NCI-H2107 treated with DMSO at 0.1 percent for 48 hours (cell line): ENCODE measurements at regions not wholly inside any gene's neighbourhood (a gene's known extent, or its start where the extent isn't known, plus 50 kb on each side); places are given as distances from the start of the nearest gene placed in this dataset.

Experiments used
- DNase-seq: peaks from one replicate; lab custom pipeline; 2025; ENCODE audit not compliant: unreplicated experiment; lab: John Stamatoyannopoulos, UW

GRCh38 chr4:31094474-31094873 lies 374.3 kb downstream of the PCDH7 start:
- no peak for DNase-seq

- no peak for DNase-seq
Measured at GRCh38 chr4:31097999-31098398, 377.8 kb downstream of the PCDH7 start.

- no peak for DNase-seq
Measured at GRCh38 chr4:31100536-31100935, 380.4 kb downstream of the PCDH7 start.

GRCh38 chr4:31104043-31104442 lies 383.9 kb downstream of the PCDH7 start:
- DNase-seq, result no peak

- no peak for DNase-seq
Measured at GRCh38 chr4:31104577-31104976, 384.4 kb downstream of the PCDH7 start.

GRCh38 chr4:31106419-31106818 lies 386.2 kb downstream of the PCDH7 start:
- no peak for DNase-seq

- no peak for DNase-seq
Measured at GRCh38 chr4:31107362-31107761, 387.2 kb downstream of the PCDH7 start.

GRCh38 chr4:31108762-31109161 lies 388.6 kb downstream of the PCDH7 start:
- no peak for DNase-seq

- no peak for DNase-seq
Measured at GRCh38 chr4:31111790-31112189, 391.6 kb downstream of the PCDH7 start.

GRCh38 chr4:31114816-31115215 lies 394.6 kb downstream of the PCDH7 start:
- no peak for DNase-seq

GRCh38 chr4:31124008-31124585 lies 403.9 kb downstream of the PCDH7 start:
- DNase-seq, result no peak

- DNase-seq, result no peak
Measured at GRCh38 chr4:31125061-31125460, 404.9 kb downstream of the PCDH7 start.

GRCh38 chr4:31125496-31125895 lies 405.3 kb downstream of the PCDH7 start:
- no peak for DNase-seq

GRCh38 chr4:31126881-31127398 lies 406.8 kb downstream of the PCDH7 start:
- DNase-seq, result no peak

- no peak for DNase-seq
Measured at GRCh38 chr4:31130930-31131329, 410.8 kb downstream of the PCDH7 start.

GRCh38 chr4:31134720-31135119 lies 414.6 kb downstream of the PCDH7 start:
- DNase-seq, result no peak

- DNase-seq, result no peak
Measured at GRCh38 chr4:31139767-31140166, 419.6 kb downstream of the PCDH7 start.

GRCh38 chr4:31141095-31141831 lies 421.1 kb downstream of the PCDH7 start:
- no peak for DNase-seq

GRCh38 chr4:31141832-31142142 lies 421.6 kb downstream of the PCDH7 start:
- DNase-seq, result no peak

GRCh38 chr4:31146366-31146765 lies 426.2 kb downstream of the PCDH7 start:
- no peak for DNase-seq

- no peak for DNase-seq
Measured at GRCh38 chr4:31148990-31149389, 428.8 kb downstream of the PCDH7 start.

GRCh38 chr4:31156221-31156620 lies 436.1 kb downstream of the PCDH7 start:
- no peak for DNase-seq

- DNase-seq, result no peak
Measured at GRCh38 chr4:31160146-31160545, 440.0 kb downstream of the PCDH7 start.
